Upper lobe of left lung (tissue), 4 donors: ENCODE measurements at regions not wholly inside any gene's neighbourhood (a gene's known extent, or its start where the extent isn't known, plus 50 kb on each side); places are given as distances from the start of the nearest gene placed in this dataset.

ENCODE experiments used
- CTCF ChIP-seq, 6 experiments: fragments of 450-650 bp in 4 of 6; fragments of 200-600 bp in 2 of 6; sonication (generic) in 2 of 6; IDR thresholded peaks; one replicate each; pipeline ENCODE4 v1.5.1; 2016 to 2019; ENCODE audit warnings: antibody characterized with exemption in 6 of 6
- EP300 ChIP-seq, 4 donors: sonication (generic); formaldehyde crosslinking; IDR thresholded peaks; one replicate each; pipeline ENCODE4 v1.5.1; 2017; ENCODE audit warnings: antibody characterized with exemption in 4 of 4, control low read depth in 2 of 4
- POLR2A ChIP-seq, 4 donors: fragments of 450-650 bp; IDR thresholded peaks; one replicate each; pipeline ENCODE4 v1.5.1; 2016 to 2017; ENCODE audit warnings: antibody characterized with exemption in 4 of 4, mild to moderate bottlenecking in 2 of 4
- POLR2AphosphoS5 ChIP-seq, 2 donors: sonication (generic); formaldehyde crosslinking; IDR thresholded peaks; one replicate each; pipeline ENCODE4 v1.5.1; 2017; ENCODE audit warnings: antibody characterized with exemption in 2 of 2

GRCh38 chrX:5390376-5390775, 838.3 kb downstream of the NLGN4X start:
- no peak for TF ChIP-seq CTCF (IDR thresholded peaks at IDR 0.05)
- TF ChIP-seq POLR2A (IDR thresholded peaks at IDR 0.05), result no peak
- TF ChIP-seq EP300 (IDR thresholded peaks at IDR 0.05), result no peak
- TF ChIP-seq POLR2AphosphoS5 (IDR thresholded peaks at IDR 0.05), result no peak
